ENCODE measurements at regions not wholly inside any gene's neighbourhood (a gene's known extent, or its start where the extent isn't known, plus 50 kb on each side); places are given as distances from the start of the nearest gene placed in this dataset.

- intact Hi-C loops (cut with DNase I) = no loop called here
- no peak for ATAC-seq
- WGBS = 86% methylated on average over 19 of the region's 19 CpGs
These were observed 234.6 kb downstream of the ANKRD60 start for GRCh38 chr20:57993716-57994431.

GRCh38 chr20:57991211-57991881 lies 237.1 kb downstream of the ANKRD60 start:
- intact Hi-C loops (cut with DNase I) = no loop called here
- Histone ChIP-seq H3K4me3 (ENCODE audit: low read length) (no peak overlapping the region), H3K9me3 (ENCODE audit: control insufficient read depth, low read length) (no peaks in the 10 kb centered on the region), H3K27me3 (ENCODE audit: control insufficient read depth, insufficient read depth) (no peaks in the 10 kb centered on the region), H3K4me1 (ENCODE audit: control insufficient read depth, insufficient read depth, low read length) (no peaks in the 10 kb centered on the region), H3K27ac (ENCODE audit: low read length) (no peak overlapping the region)
- ATAC-seq = no peak
- no peak for DNase-seq
- 87% methylated on average over 14 of the region's 14 CpGs for WGBS

More at GRCh38 chr20:57993716-57994431, 234.6 kb downstream of the ANKRD60 start:
- no peaks in the 10 kb centered on the region for H3K4me1 ChIP-seq (ENCODE audit: control insufficient read depth, insufficient read depth, low read length)
- H3K4me3 ChIP-seq (ENCODE audit: low read length) = no peak overlapping the region
- no peaks in the 10 kb centered on the region for H3K27me3 ChIP-seq (ENCODE audit: control insufficient read depth, insufficient read depth)
- no peak overlapping the region for H3K27ac ChIP-seq (ENCODE audit: low read length)
- no peaks in the 10 kb centered on the region for H3K9me3 ChIP-seq (ENCODE audit: control insufficient read depth, low read length)
- DNase-seq = no peak

DNA sequence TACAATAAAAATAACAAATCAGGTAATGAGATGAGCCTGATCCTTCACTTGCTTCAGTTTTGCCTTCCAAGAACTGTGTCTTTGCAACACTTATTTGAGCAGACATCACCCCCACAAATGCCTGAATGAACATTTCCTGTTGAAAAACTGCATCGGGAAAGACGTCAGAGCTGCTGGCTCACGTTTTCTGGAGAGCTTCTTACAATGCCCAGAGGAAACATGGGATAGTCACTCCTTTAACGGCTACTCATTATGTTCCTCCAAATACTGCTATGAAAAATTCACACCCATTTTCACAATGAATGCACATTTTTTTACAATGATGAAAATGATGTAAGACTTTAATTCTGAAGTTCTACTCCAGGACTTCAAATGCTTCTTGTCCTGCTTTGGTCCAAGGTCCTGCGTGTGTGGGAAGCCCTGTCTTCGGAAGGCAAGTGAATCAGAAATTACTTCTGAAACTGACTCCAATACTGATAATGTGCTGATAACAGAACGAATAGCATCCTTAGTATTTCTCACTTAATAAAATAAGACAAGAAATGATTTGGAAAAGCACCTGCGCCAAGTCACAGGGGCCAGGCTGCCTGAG lies 238.0 kb downstream of the ANKRD60 start:
- H3K9me3 ChIP-seq (ENCODE audit: control insufficient read depth, low read length) = no peaks in the 10 kb centered on the region
- no peak overlapping the region for H3K4me3 ChIP-seq (ENCODE audit: low read length)
- WGBS = 37% methylated on average over 8 of the region's 8 CpGs
- H3K27ac ChIP-seq (ENCODE audit: low read length) = no peak overlapping the region
- H3K27me3 ChIP-seq (ENCODE audit: control insufficient read depth, insufficient read depth) = no peaks in the 10 kb centered on the region
- peak; percentile 53 to 78 for ATAC-seq
- DNase-seq = peak in 1 of 3 donors; percentile 53
- no peaks in the 10 kb centered on the region for H3K4me1 ChIP-seq (ENCODE audit: control insufficient read depth, insufficient read depth, low read length)
- intact Hi-C loops (cut with DNase I) = no loop called here

DNA sequence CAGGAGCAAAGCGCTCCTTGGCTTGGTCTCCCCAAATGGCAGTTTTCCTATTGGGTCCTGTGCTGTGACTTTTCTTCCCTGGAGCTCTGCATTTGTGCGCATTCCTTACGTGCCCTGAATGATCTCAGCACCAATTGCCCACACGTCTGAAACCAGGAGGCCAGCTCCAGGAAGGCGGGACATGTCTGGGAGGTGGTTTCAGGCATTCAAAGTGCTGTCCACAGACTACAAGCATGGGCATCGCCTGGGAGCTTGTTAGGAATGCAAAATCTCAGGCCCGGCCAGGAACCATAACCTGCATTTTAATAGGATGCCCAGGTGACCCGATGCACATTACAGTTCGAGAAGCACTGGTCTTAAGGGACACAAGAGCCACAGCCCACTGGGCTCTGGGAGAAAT lies 239.6 kb downstream of the ANKRD60 start:
- ATAC-seq = no peak
- no peak overlapping the region for H3K27ac ChIP-seq (ENCODE audit: low read length)
- DNase-seq = no peak
- H3K9me3 ChIP-seq (ENCODE audit: control insufficient read depth, low read length) = no peaks in the 10 kb centered on the region
- WGBS = 93% methylated on average over 9 of the region's 9 CpGs
- H3K4me3 ChIP-seq (ENCODE audit: low read length) = no peak overlapping the region
- intact Hi-C loops (cut with DNase I) = no loop called here
- H3K27me3 ChIP-seq (ENCODE audit: control insufficient read depth, insufficient read depth) = no peaks in the 10 kb centered on the region
- no peaks in the 10 kb centered on the region for H3K4me1 ChIP-seq (ENCODE audit: control insufficient read depth, insufficient read depth, low read length)

GRCh38 chr20:57988422-57988821 lies 240.0 kb downstream of the ANKRD60 start:
- Histone ChIP-seq H3K27me3 (ENCODE audit: control insufficient read depth, insufficient read depth) (no peaks in the 10 kb centered on the region), H3K27ac (ENCODE audit: low read length) (no peak overlapping the region), H3K4me3 (ENCODE audit: low read length) (no peak overlapping the region), H3K4me1 (ENCODE audit: control insufficient read depth, insufficient read depth, low read length) (no peaks in the 10 kb centered on the region), H3K9me3 (ENCODE audit: control insufficient read depth, low read length) (no peaks in the 10 kb centered on the region)
- 92% methylated on average over 3 of the region's 3 CpGs for WGBS
- ATAC-seq (no peak), DNase-seq (no peak)
- intact Hi-C loops (cut with DNase I) = no loop called here

GRCh38 chr20:57987659-57988058 lies 240.8 kb downstream of the ANKRD60 start:
- Histone ChIP-seq H3K27me3 (ENCODE audit: control insufficient read depth, insufficient read depth) (no peaks in the 10 kb centered on the region), H3K4me1 (ENCODE audit: control insufficient read depth, insufficient read depth, low read length) (no peaks in the 10 kb centered on the region), H3K4me3 (ENCODE audit: low read length) (no peak overlapping the region), H3K9me3 (ENCODE audit: control insufficient read depth, low read length) (no peaks in the 10 kb centered on the region), H3K27ac (ENCODE audit: low read length) (no peak overlapping the region)
- DNase-seq (no peak), ATAC-seq (no peak)
- WGBS = 92% methylated on average over 6 of the region's 6 CpGs
- intact Hi-C loops (cut with DNase I) = no loop called here

- Histone ChIP-seq H3K9me3 (ENCODE audit: control insufficient read depth, low read length) (no peaks in the 10 kb centered on the region), H3K4me3 (ENCODE audit: low read length) (no peak overlapping the region), H3K27me3 (ENCODE audit: control insufficient read depth, insufficient read depth) (no peaks in the 10 kb centered on the region), H3K27ac (ENCODE audit: low read length) (no peak overlapping the region), H3K4me1 (ENCODE audit: control insufficient read depth, insufficient read depth, low read length) (no peaks in the 10 kb centered on the region)
- DNase-seq = no peak
- intact Hi-C loops (cut with DNase I) = no loop called here
- no peak for ATAC-seq
- WGBS = 59% methylated on average over 6 of the region's 6 CpGs
These were observed 241.8 kb downstream of the ANKRD60 start for GRCh38 chr20:57986666-57987065.

- DNase-seq = peak in 1 of 3 donors; percentile 70
- Histone ChIP-seq H3K9me3 (ENCODE audit: control insufficient read depth, low read length) (no peaks in the 10 kb centered on the region), H3K4me1 (ENCODE audit: control insufficient read depth, insufficient read depth, low read length) (no peaks in the 10 kb centered on the region), H3K27ac (ENCODE audit: low read length) (no peak overlapping the region), H3K4me3 (ENCODE audit: low read length) (no peak overlapping the region), H3K27me3 (ENCODE audit: control insufficient read depth, insufficient read depth) (no peaks in the 10 kb centered on the region)
- 39% methylated on average over 5 of the region's 5 CpGs for WGBS
- intact Hi-C loops (cut with DNase I) = no loop called here
- peak in 1 of 2 donors; percentile 38 for ATAC-seq
These were observed 243.2 kb downstream of the ANKRD60 start for GRCh38 chr20:57985278-57985677.

GRCh38 chr20:57983082-57983481 lies 245.4 kb downstream of the ANKRD60 start:
- Histone ChIP-seq H3K4me3 (ENCODE audit: low read length) (no peak overlapping the region), H3K27ac (ENCODE audit: low read length) (no peak overlapping the region), H3K4me1 (ENCODE audit: control insufficient read depth, insufficient read depth, low read length) (no peaks in the 10 kb centered on the region), H3K9me3 (ENCODE audit: control insufficient read depth, low read length) (no peaks in the 10 kb centered on the region), H3K27me3 (ENCODE audit: control insufficient read depth, insufficient read depth) (no peaks in the 10 kb centered on the region)
- ATAC-seq (no peak), DNase-seq (no peak)
- intact Hi-C loops (cut with DNase I) = no loop called here
- 81% methylated on average over 9 of the region's 9 CpGs for WGBS

GRCh38 chr20:57980506-57980905 lies 247.9 kb downstream of the ANKRD60 start:
- no peaks in the 10 kb centered on the region for H3K4me1 ChIP-seq (ENCODE audit: control insufficient read depth, insufficient read depth, low read length)
- H3K4me3 ChIP-seq (ENCODE audit: low read length) = no peak overlapping the region
- H3K27ac ChIP-seq (ENCODE audit: low read length) = no peak overlapping the region
- H3K9me3 ChIP-seq (ENCODE audit: control insufficient read depth, low read length) = no peaks in the 10 kb centered on the region
- intact Hi-C loops (cut with DNase I) = no loop called here
- DNase-seq (no peak), ATAC-seq (no peak)
- H3K27me3 ChIP-seq (ENCODE audit: control insufficient read depth, insufficient read depth) = no peaks in the 10 kb centered on the region
- WGBS = 41% methylated on average over 8 of the region's 8 CpGs

DNA sequence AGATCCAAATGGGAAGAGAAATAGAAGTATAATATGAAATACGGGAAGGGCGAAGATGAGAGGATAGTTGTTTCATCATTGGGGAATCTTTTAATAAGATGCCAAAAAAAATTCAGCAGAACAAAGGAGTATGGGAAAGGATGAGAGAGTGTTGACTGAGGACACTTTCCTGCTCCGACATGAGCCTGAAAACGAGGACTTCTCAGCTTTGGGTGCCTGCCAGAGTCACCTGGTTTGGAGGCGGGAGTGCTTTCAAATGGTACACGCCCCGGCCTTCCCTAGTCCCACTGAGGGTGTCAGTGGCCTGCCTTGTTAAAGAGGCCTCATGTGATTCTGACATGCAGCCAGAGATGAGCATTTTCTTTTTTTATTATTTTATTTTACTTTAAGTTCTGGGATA lies 250.9 kb downstream of the ANKRD60 start:
- DNase-seq (no peak), ATAC-seq (no peak)
- H3K4me1 ChIP-seq (ENCODE audit: control insufficient read depth, insufficient read depth, low read length) = no peaks in the 10 kb centered on the region
- no peaks in the 10 kb centered on the region for H3K9me3 ChIP-seq (ENCODE audit: control insufficient read depth, low read length)
- H3K27me3 ChIP-seq (ENCODE audit: control insufficient read depth, insufficient read depth) = no peaks in the 10 kb centered on the region
- no peak overlapping the region for H3K4me3 ChIP-seq (ENCODE audit: low read length)
- intact Hi-C loops (cut with DNase I) = no loop called here
- WGBS = 70% methylated on average over 7 of the region's 7 CpGs
- H3K27ac ChIP-seq (ENCODE audit: low read length) = no peak overlapping the region
